ENCODE measurements at regions not wholly inside any gene's neighbourhood (a gene's known extent, or its start where the extent isn't known, plus 50 kb on each side); places are given as distances from the start of the nearest gene placed in this dataset.
"Not testable (repeated sequence)": the region's sequence is repeated elsewhere in the genome, so short reads cannot be mapped to it uniquely, and the experiment has no call there.

- DNase-seq (ENCODE audit: low read depth in 2 of 2), result no peak
Observed at GRCh38 chr2:215832791-215833190, 180.6 kb downstream of the MREG start.

GRCh38 chr2:215831296-215831913, 181.9 kb downstream of the MREG start:
- DNase-seq (ENCODE audit: low read depth in 2 of 2), result no peak

- no peak for DNase-seq (ENCODE audit: low read depth in 2 of 2)
Observed at GRCh38 chr2:215830304-215830703, 183.0 kb downstream of the MREG start.

GRCh38 chr2:215829261-215829660, 184.1 kb downstream of the MREG start:
- DNase-seq (ENCODE audit: low read depth in 2 of 2), result no peak

GRCh38 chr2:215828528-215829184, 184.7 kb downstream of the MREG start:
- DNase-seq (ENCODE audit: low read depth in 2 of 2), result peak in 1 of 2 donors; percentile 0

- no peak for DNase-seq (ENCODE audit: low read depth in 2 of 2)
Observed at GRCh38 chr2:215826838-215827441, 186.4 kb downstream of the MREG start.

- no peak for DNase-seq (ENCODE audit: low read depth in 2 of 2)
Observed at GRCh38 chr2:215826376-215826775, 187.0 kb downstream of the MREG start.

- no peak for DNase-seq (ENCODE audit: low read depth in 2 of 2)
Observed at GRCh38 chr2:215825707-215826106, 187.6 kb downstream of the MREG start.

GRCh38 chr2:215821298-215821697, 192.1 kb downstream of the MREG start:
- not testable (repeated sequence) for DNase-seq (ENCODE audit: low read depth in 2 of 2)

- not testable (repeated sequence) for DNase-seq (ENCODE audit: low read depth in 2 of 2)
Observed at GRCh38 chr2:215819713-215820112, 193.6 kb downstream of the MREG start.

GRCh38 chr2:215817046-215817445, 196.3 kb downstream of the MREG start:
- no peak for DNase-seq (ENCODE audit: low read depth in 2 of 2)

- DNase-seq (ENCODE audit: low read depth in 2 of 2), result no peak
Observed at GRCh38 chr2:215816424-215816823, 196.9 kb downstream of the MREG start.

- no peak for DNase-seq (ENCODE audit: low read depth in 2 of 2)
Observed at GRCh38 chr2:215815960-215816359, 197.4 kb downstream of the MREG start.

GRCh38 chr2:215812966-215813365, 200.4 kb downstream of the MREG start:
- no peak for DNase-seq (ENCODE audit: low read depth in 2 of 2)

- DNase-seq (ENCODE audit: low read depth in 2 of 2), result no peak
Observed at GRCh38 chr2:215811409-215812345, 201.7 kb downstream of the MREG start.

- no peak for DNase-seq (ENCODE audit: low read depth in 2 of 2)
Observed at GRCh38 chr2:215811003-215811402, 202.3 kb downstream of the MREG start.

- no peak for DNase-seq (ENCODE audit: low read depth in 2 of 2)
Observed at GRCh38 chr2:215808996-215809395, 204.4 kb downstream of the MREG start.

GRCh38 chr2:215808194-215808593, 205.2 kb downstream of the MREG start:
- no peak for DNase-seq (ENCODE audit: low read depth in 2 of 2)

GRCh38 chr2:215805493-215805892, 207.9 kb downstream of the MREG start:
- no peak for DNase-seq (ENCODE audit: low read depth in 2 of 2)

- no peak for DNase-seq (ENCODE audit: low read depth in 2 of 2)
Observed at GRCh38 chr2:215803150-215803549, 210.2 kb downstream of the MREG start.

GRCh38 chr2:215799194-215799593, 214.2 kb downstream of the MREG start:
- no peak for DNase-seq (ENCODE audit: low read depth in 2 of 2)

GRCh38 chr2:215797676-215798075, 215.7 kb downstream of the MREG start:
- no peak for DNase-seq (ENCODE audit: low read depth in 2 of 2)

All from stimulated activated CD8-positive, alpha-beta memory T cell treated with anti-CD3 and anti-CD28 coated beads, Interleukin-2, amount 100 ng/mL, for 1 hour (primary cell).